ENCODE measurements at regions not wholly inside any gene's neighbourhood (a gene's known extent, or its start where the extent isn't known, plus 50 kb on each side); places are given as distances from the start of the nearest gene placed in this dataset.

DNA sequence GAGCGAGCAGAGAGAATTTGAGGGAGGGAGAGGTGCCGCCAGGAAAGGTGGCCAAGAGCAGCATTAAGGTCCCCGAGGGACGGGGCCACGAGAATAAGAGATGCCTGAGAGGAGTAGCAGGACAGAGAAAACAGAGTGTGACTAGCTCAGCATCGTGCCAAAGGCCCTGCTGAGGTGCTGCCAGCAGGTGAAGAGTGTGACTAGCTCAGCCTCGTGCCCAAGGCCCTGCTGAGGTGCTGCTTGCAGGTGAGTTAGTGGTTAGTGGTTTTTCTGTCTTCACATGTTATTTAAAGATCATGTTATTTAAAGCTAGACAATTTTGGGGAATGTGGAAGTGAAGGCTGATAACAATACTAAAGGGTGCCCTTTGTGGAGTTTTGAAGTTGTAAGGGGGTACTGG, 464.5 kb upstream of the FAT1 start:
- ATAC-seq, result no peak
- DNase-seq, result no peak
- intact Hi-C loops (cut with DNase I), result no loop called here

GRCh38 chr4:187188741-187189140, 465.1 kb upstream of the FAT1 start:
- no peak for DNase-seq
- no peak for ATAC-seq
- intact Hi-C loops (cut with DNase I), result no loop called here

- intact Hi-C loops (cut with DNase I), result no loop called here
- ATAC-seq (no peak), DNase-seq (no peak)
Measured at GRCh38 chr4:187190390-187190789, 466.7 kb upstream of the FAT1 start.

DNA sequence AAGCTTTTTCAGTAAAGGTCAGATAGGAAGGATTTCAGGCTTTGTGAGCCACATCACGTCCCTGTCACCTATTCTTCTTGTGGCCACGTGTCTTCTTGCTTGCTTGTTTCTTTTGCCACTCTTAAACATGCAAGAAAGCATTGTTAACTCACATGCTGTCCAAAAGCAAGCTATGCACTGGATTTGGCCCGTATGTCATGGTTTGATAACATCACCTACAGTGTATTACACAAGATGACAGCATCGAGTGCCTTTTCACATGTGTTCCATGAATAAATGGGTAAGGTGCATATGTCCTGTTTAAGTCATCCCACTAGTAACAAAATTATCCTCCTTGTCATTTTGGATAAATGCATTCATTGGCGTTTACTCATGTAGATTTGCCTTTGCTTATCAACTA, 468.0 kb upstream of the FAT1 start:
- intact Hi-C loops (cut with DNase I), result no loop called here
- DNase-seq (no peak), ATAC-seq (no peak)

GRCh38 chr4:187192266-187192665, 468.6 kb upstream of the FAT1 start:
- DNase-seq, result no peak
- ATAC-seq, result no peak
- intact Hi-C loops (cut with DNase I), result no loop called here

DNA sequence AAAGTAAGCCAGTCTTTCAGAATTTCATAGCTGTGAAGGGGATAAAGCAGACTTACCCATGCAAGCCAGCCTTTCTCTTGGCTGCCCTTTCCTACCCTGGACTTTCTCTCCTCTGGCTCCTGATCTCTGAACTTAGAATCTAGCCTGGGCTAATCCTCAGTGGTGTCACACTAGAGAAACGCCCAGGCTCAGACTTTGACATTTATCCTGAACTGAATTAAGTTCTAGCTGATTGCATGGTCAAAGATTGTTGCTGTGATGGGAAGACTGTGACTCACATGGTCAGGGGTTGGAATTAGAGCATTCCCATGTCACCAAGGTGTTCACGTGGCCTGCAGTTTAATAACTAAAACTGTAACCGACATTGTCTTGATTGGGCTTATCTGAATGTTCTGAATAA, 469.5 kb upstream of the FAT1 start:
- DNase-seq (no peak), ATAC-seq (peak in 1 of 2 donors; percentile 50)
- intact Hi-C loops (cut with DNase I), result no loop called here

DNA sequence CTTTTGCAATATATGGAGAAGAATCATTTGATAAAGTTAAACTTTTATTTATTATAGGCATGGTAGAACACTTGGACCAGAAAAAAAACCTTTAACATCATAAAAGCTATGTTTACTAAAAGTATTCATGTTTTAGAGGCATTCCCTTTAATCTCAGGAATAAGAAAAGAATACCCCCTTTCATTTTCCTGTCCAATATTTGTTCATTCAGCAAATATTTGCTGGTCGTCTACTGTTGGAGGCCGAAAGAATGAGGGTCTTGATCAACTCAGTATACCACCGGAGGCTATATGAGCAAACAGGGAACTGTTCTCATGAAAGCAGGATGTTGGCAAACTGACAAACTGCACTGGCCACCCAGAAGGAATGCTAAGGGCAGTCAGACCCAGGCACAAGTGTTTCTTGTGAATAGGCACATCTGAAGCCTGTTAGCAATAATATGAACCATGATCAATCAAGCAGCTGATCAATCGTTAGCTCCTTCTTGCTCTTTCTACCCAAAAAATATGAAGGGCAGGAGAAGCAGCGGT, 480.8 kb upstream of the FAT1 start:
- intact Hi-C loops (cut with DNase I), result no loop called here
- DNase-seq (no peak), ATAC-seq (no peak)

GRCh38 chr4:187207931-187208330, 484.3 kb upstream of the FAT1 start:
- ATAC-seq (no peak), DNase-seq (no peak)
- intact Hi-C loops (cut with DNase I), result no loop called here

GRCh38 chr4:187208651-187209050, 485.0 kb upstream of the FAT1 start:
- no peak for ATAC-seq
- DNase-seq, result no peak
- intact Hi-C loops (cut with DNase I), result no loop called here

GRCh38 chr4:187209921-187210613, 486.4 kb upstream of the FAT1 start:
- intact Hi-C loops (cut with DNase I), result no loop called here
- ATAC-seq, result peak in 1 of 2 donors; percentile 36
- DNase-seq, result no peak

DNA sequence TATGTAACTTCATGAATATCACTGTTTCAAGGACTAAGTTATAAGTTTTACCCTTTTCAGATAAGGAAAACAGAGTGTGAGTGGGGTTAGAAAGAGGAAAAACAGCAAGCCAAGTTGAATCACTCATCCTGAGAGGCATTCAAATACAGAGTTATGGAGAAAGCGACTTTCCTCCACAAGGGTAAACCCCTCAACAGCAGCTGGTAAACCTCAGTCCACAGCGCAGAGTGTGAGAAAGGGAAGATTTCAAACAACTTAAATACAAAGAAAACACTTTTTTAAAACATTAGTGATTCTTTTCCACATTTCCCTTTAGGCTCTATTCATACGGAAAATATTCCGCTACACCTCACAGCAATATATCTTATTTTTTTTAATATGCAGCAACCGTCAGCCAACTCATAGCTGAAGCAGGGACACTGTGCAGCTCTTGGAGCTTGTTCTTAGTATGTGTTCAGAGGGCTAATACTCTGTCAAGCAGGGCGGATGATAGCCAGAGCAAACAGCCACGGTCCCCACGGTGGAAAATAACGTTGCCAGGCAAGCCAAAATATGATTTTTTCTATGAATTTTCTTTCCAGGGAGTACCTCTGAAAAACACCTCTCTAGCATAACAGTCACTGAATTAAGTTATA, 488.9 kb upstream of the FAT1 start:
- intact Hi-C loops (cut with DNase I), result no loop called here
- no peak for ATAC-seq
- no peak for DNase-seq

- intact Hi-C loops (cut with DNase I), result no loop called here
- ATAC-seq (no peak), DNase-seq (no peak)
Measured at GRCh38 chr4:187215438-187215837, 491.8 kb upstream of the FAT1 start.

- ATAC-seq (no peak), DNase-seq (no peak)
- intact Hi-C loops (cut with DNase I), result no loop called here
Measured at GRCh38 chr4:187218705-187219245, 495.1 kb upstream of the FAT1 start.

DNA sequence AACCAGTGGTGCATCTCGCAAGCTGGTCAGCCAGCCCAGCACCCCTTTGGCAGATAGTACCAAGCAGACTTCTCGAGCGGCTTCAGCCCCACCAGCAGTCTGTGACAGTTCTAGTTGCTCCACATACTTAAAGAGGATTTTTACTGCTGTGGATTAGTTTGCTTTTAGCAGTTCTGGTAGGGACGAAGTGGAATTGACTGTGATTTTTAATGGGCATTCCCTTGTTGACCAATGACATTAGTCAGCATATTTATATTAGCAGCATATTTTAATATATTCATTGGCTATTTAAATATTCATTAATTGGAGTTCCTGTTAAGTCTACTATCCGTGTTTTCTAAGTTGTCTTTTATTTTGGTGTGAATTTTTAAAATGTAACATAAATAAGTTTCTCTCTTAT, 500.9 kb upstream of the FAT1 start:
- no peak for DNase-seq
- ATAC-seq, result no peak
- intact Hi-C loops (cut with DNase I), result no loop called here

GRCh38 chr4:187227907-187228704, 504.4 kb upstream of the FAT1 start:
- intact Hi-C loops (cut with DNase I), result no loop called here
- DNase-seq (no peak), ATAC-seq (no peak)

GRCh38 chr4:187232196-187232595, 508.5 kb upstream of the FAT1 start:
- ATAC-seq (no peak), DNase-seq (no peak)
- intact Hi-C loops (cut with DNase I), result no loop called here

GRCh38 chr4:187232796-187233195, 509.1 kb upstream of the FAT1 start:
- DNase-seq (no peak), ATAC-seq (no peak)
- intact Hi-C loops (cut with DNase I), result no loop called here

GRCh38 chr4:187235456-187236170, 512.0 kb upstream of the FAT1 start:
- DNase-seq (no peak), ATAC-seq (no peak)

DNA sequence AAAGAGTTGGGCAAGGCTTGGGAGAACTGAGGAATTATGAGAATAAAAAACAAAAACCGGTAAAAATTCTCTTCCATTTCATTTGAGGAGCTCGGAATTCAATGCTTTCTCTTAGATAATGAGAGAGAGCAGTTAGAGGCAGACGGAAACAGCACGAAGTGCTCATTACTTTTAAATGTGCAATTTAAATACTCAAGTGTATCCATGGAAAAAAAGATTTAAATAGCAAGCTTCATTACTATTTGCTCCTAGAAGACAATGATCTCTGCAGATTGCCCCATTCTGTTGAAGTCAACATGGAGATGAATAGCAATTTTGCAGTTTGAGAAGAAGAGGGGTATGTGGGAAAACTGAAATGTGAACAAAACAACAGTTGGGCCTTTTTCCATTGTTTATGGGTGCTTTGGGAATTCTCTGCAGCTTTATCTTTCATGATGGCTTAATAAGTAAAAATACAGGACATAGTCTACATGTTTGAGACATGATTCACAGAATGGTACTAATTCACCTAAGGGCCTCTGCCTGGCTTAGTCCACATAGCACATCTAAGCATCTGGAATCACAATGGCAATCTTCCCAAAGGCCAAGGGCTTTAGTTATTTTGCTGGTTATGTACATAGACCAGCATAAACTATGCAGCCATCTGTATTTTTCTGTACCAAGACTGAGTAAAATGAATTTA, 512.7 kb upstream of the FAT1 start:
- ATAC-seq, result no peak
- no peak for DNase-seq
- intact Hi-C loops (cut with DNase I), result no loop called here

More at GRCh38 chr4:187235456-187236170, 512.0 kb upstream of the FAT1 start:
- intact Hi-C loops (cut with DNase I), result no loop called here
